ENCODE measurements at regions not wholly inside any gene's neighbourhood (a gene's known extent, or its start where the extent isn't known, plus 50 kb on each side); places are given as distances from the start of the nearest gene placed in this dataset.
"Not testable (repeated sequence)": the region's sequence is repeated elsewhere in the genome, so short reads cannot be mapped to it uniquely, and the experiment has no call there.

GRCh38 chr20:48350313-48350988 lies 477.3 kb downstream of the PREX1 start:
- no peak for DNase-seq

- no peak for DNase-seq
Observed at GRCh38 chr20:48349656-48350055, 478.1 kb downstream of the PREX1 start.

GRCh38 chr20:48348022-48348421 lies 479.8 kb downstream of the PREX1 start:
- no peak for DNase-seq

- no peak for DNase-seq
Observed at GRCh38 chr20:48342822-48343513, 484.8 kb downstream of the PREX1 start.

- DNase-seq: no peak
Observed at GRCh38 chr20:48340883-48341281, 486.9 kb downstream of the PREX1 start.

GRCh38 chr20:48339986-48340882 lies 487.6 kb downstream of the PREX1 start:
- DNase-seq: no peak

GRCh38 chr20:48339190-48339985 lies 488.4 kb downstream of the PREX1 start:
- DNase-seq: no peak

- no peak for DNase-seq
Observed at GRCh38 chr20:48338717-48339116, 489.1 kb downstream of the PREX1 start.

GRCh38 chr20:48336597-48336996 lies 491.2 kb downstream of the PREX1 start:
- no peak for DNase-seq

- DNase-seq: no peak
Observed at GRCh38 chr20:48335308-48336050, 492.3 kb downstream of the PREX1 start.

GRCh38 chr20:48333707-48334106 lies 494.1 kb downstream of the PREX1 start:
- no peak for DNase-seq

- no peak for DNase-seq
Observed at GRCh38 chr20:48332555-48332954, 495.2 kb downstream of the PREX1 start.

- DNase-seq: no peak
Observed at GRCh38 chr20:48331518-48332286, 496.1 kb downstream of the PREX1 start.

- DNase-seq: no peak
Observed at GRCh38 chr20:48329676-48330664, 497.8 kb downstream of the PREX1 start.

GRCh38 chr20:48329031-48329615 lies 498.7 kb downstream of the PREX1 start:
- no peak for DNase-seq

- not testable (repeated sequence) for DNase-seq
Observed at GRCh38 chr20:48327848-48328247, 500.0 kb downstream of the PREX1 start.

GRCh38 chr20:48326868-48327267 lies 500.9 kb downstream of the PREX1 start:
- no peak for DNase-seq

GRCh38 chr20:48326434-48326691 lies 501.4 kb downstream of the PREX1 start:
- DNase-seq: no peak

- no peak for DNase-seq
Observed at GRCh38 chr20:48325656-48326433, 502.0 kb downstream of the PREX1 start.
